Kasumi-1 (cell line): ENCODE measurements at regions not wholly inside any gene's neighbourhood (a gene's known extent, or its start where the extent isn't known, plus 50 kb on each side); places are given as distances from the start of the nearest gene placed in this dataset.
"Not testable (repeated sequence)": the region's sequence is repeated elsewhere in the genome, so short reads cannot be mapped to it uniquely, and the experiment has no call there.

Experiments used
- DNase-seq, 2 experiments: peaks; one replicate each; lab custom pipeline; 2025; lab: John Stamatoyannopoulos, UW

GRCh38 chr2:187783446-187783845 is 229.2 kb upstream of the TFPI start:
- no peak for DNase-seq

GRCh38 chr2:187784138-187784537 is 229.9 kb upstream of the TFPI start:
- not testable (repeated sequence) for DNase-seq

- no peak for DNase-seq
These were observed 245.4 kb upstream of the TFPI start for GRCh38 chr2:187799601-187800000.

- DNase-seq = no peak
These were observed 249.6 kb upstream of the TFPI start for GRCh38 chr2:187803816-187804215.

- DNase-seq = no peak
These were observed 260.9 kb upstream of the TFPI start for GRCh38 chr2:187815113-187815512.

GRCh38 chr2:187819624-187820023 is 265.4 kb upstream of the TFPI start:
- DNase-seq = no peak

- no peak for DNase-seq
These were observed 270.9 kb upstream of the TFPI start for GRCh38 chr2:187825108-187825507.

GRCh38 chr2:187826023-187826422 is 271.8 kb upstream of the TFPI start:
- DNase-seq = no peak

GRCh38 chr2:187834787-187835186 is 280.6 kb upstream of the TFPI start:
- no peak for DNase-seq

GRCh38 chr2:187838690-187839089 is 284.5 kb upstream of the TFPI start:
- DNase-seq = no peak

- DNase-seq = no peak
These were observed 288.1 kb upstream of the TFPI start for GRCh38 chr2:187842315-187842714.

- peak; percentile 80 to 92 for DNase-seq
These were observed 289.0 kb upstream of the TFPI start for GRCh38 chr2:187842978-187843847.

GRCh38 chr2:187847245-187848208 is 293.3 kb upstream of the TFPI start:
- DNase-seq = no peak

GRCh38 chr2:187851955-187852561 is 297.8 kb upstream of the TFPI start:
- DNase-seq = no peak

- DNase-seq = no peak
These were observed 299.2 kb upstream of the TFPI start for GRCh38 chr2:187853381-187853791.

- DNase-seq = no peak
These were observed 300.6 kb upstream of the TFPI start for GRCh38 chr2:187854801-187855200.

- no peak for DNase-seq
These were observed 301.5 kb upstream of the TFPI start for GRCh38 chr2:187855689-187856088.

GRCh38 chr2:187857826-187858225 is 303.6 kb upstream of the TFPI start:
- DNase-seq = no peak

- DNase-seq = no peak
These were observed 308.5 kb upstream of the TFPI start for GRCh38 chr2:187862715-187863114.

GRCh38 chr2:187865025-187865424 is 310.8 kb upstream of the TFPI start:
- DNase-seq = no peak

- DNase-seq = no peak
These were observed 312.9 kb upstream of the TFPI start for GRCh38 chr2:187867165-187867564.

- DNase-seq = no peak
These were observed 315.0 kb upstream of the TFPI start for GRCh38 chr2:187869195-187869594.
